Vagina (tissue), 2 donors: ENCODE measurements at regions not wholly inside any gene's neighbourhood (a gene's known extent, or its start where the extent isn't known, plus 50 kb on each side); places are given as distances from the start of the nearest gene placed in this dataset.

ENCODE experiments used
- CTCF ChIP-seq, 3 experiments: fragments of 450-650 bp in 2 of 3; fragments of 200-600 bp in 1 of 3; sonication (generic) in 1 of 3; IDR thresholded peaks; one replicate each; pipeline ENCODE4 v1.5.1; 2017 to 2019; ENCODE audit warnings: antibody characterized with exemption in 3 of 3, mild to moderate bottlenecking in 2 of 3, moderate library complexity in 2 of 3
- POLR2A ChIP-seq, 2 donors: fragments of 450-650 bp; IDR thresholded peaks; one replicate each; pipeline ENCODE4 v1.6.1; 2017; ENCODE audit warnings: antibody characterized with exemption in 2 of 2, mild to moderate bottlenecking in 2 of 2, moderate library complexity in 2 of 2

- no peak for TF ChIP-seq CTCF (IDR thresholded peaks at IDR 0.05)
- TF ChIP-seq POLR2A (IDR thresholded peaks at IDR 0.05) = no peak
These were observed 1069.9 kb upstream of the CHAC2 start for GRCh38 chr2:52697690-52698089.
